NCI-H146 (cell line): ENCODE measurements at regions not wholly inside any gene's neighbourhood (a gene's known extent, or its start where the extent isn't known, plus 50 kb on each side); places are given as distances from the start of the nearest gene placed in this dataset.
"Not testable (repeated sequence)": the region's sequence is repeated elsewhere in the genome, so short reads cannot be mapped to it uniquely, and the experiment has no call there.

ENCODE experiments used
- DNase-seq: peaks from one replicate; lab custom pipeline; 2025; lab: John Stamatoyannopoulos, UW

GRCh38 chr6:15839969-15840541, 177.2 kb upstream of the DTNBP1 start:
- no peak for DNase-seq

- DNase-seq = no peak
Observed at GRCh38 chr6:15837205-15837604, 174.4 kb upstream of the DTNBP1 start.

- no peak for DNase-seq
Observed at GRCh38 chr6:15832841-15833240, 170.0 kb upstream of the DTNBP1 start.

- no peak for DNase-seq
Observed at GRCh38 chr6:15829156-15829555, 166.3 kb upstream of the DTNBP1 start.

GRCh38 chr6:15827496-15828255, 164.8 kb upstream of the DTNBP1 start:
- no peak for DNase-seq

- DNase-seq = no peak
Observed at GRCh38 chr6:15826814-15827318, 164.0 kb upstream of the DTNBP1 start.

- no peak for DNase-seq
Observed at GRCh38 chr6:15825332-15825930, 162.6 kb upstream of the DTNBP1 start.

- DNase-seq = no peak
Observed at GRCh38 chr6:15824811-15825210, 162.0 kb upstream of the DTNBP1 start.

GRCh38 chr6:15823838-15824414, 161.1 kb upstream of the DTNBP1 start:
- DNase-seq = no peak

GRCh38 chr6:15822835-15823234, 160.0 kb upstream of the DTNBP1 start:
- no peak for DNase-seq

GRCh38 chr6:15819841-15820240, 157.0 kb upstream of the DTNBP1 start:
- DNase-seq = no peak

- DNase-seq = no peak
Observed at GRCh38 chr6:15819226-15819625, 156.4 kb upstream of the DTNBP1 start.

- DNase-seq = no peak
Observed at GRCh38 chr6:15818491-15818890, 155.7 kb upstream of the DTNBP1 start.

GRCh38 chr6:15818044-15818443, 155.2 kb upstream of the DTNBP1 start:
- DNase-seq = no peak

- DNase-seq = no peak
Observed at GRCh38 chr6:15817100-15817499, 154.3 kb upstream of the DTNBP1 start.

GRCh38 chr6:15816661-15817060, 153.8 kb upstream of the DTNBP1 start:
- no peak for DNase-seq

GRCh38 chr6:15813698-15814097, 150.9 kb upstream of the DTNBP1 start:
- DNase-seq = not testable (repeated sequence)

GRCh38 chr6:15811107-15811506, 148.3 kb upstream of the DTNBP1 start:
- no peak for DNase-seq

- no peak for DNase-seq
Observed at GRCh38 chr6:15810618-15811017, 147.8 kb upstream of the DTNBP1 start.

GRCh38 chr6:15809367-15809766, 146.5 kb upstream of the DTNBP1 start:
- DNase-seq = no peak

GRCh38 chr6:15804164-15805154, 141.6 kb upstream of the DTNBP1 start:
- no peak for DNase-seq

- peak; percentile 29 for DNase-seq
Observed at GRCh38 chr6:15802466-15802865, 139.6 kb upstream of the DTNBP1 start.
